SK-N-SH (cell line): ENCODE measurements at regions not wholly inside any gene's neighbourhood (a gene's known extent, or its start where the extent isn't known, plus 50 kb on each side); places are given as distances from the start of the nearest gene placed in this dataset.

Source experiments
- CTCF ChIA-PET: fragments of 300-600, 350-600 bp; formaldehyde crosslinking; extraction: SDS; loops from one replicate; lab custom pipeline; 2021; lab: Yijun Ruan, JAX
- POLR2A ChIA-PET: fragments of 350-600 bp; sonication (Branson Sonifier 250); formaldehyde crosslinking; extraction: SDS; loops from one replicate; lab custom pipeline; 2020; ENCODE audit warnings: antibody characterized with exemption, inconsistent platforms; lab: Yijun Ruan, JAX
- DNase-seq: peaks from one replicate; pipeline ENCODE4 v3.0.0; 2012
- H2AFZ ChIP-seq: fragments of 200-600 bp; sonication (generic); 2 replicates; pipeline ENCODE4 v1.8.1; 2016; ENCODE audit warnings: antibody characterized with exemption, mild to moderate bottlenecking, low read depth
- H3F3A ChIP-seq: fragments of 200-600 bp; sonication (generic); replicated peaks from 2 replicates; pipeline ENCODE3; 2016; ENCODE audit warnings: antibody characterized with exemption, mild to moderate bottlenecking; ENCODE audit not compliant: insufficient read depth
- H3K27ac ChIP-seq, 2 experiments: fragments of 200-500 bp in 1 of 2; fragments of 200-600 bp in 1 of 2; sonication (Bioruptor generic) in 1 of 2; sonication (generic), shearing (Covaris generic) in 1 of 2; 2 replicates each; pipeline versions ENCODE4 v1.5.1 to v1.6.1; 2014 to 2016; ENCODE audit warnings: low read depth in 2 of 2, inconsistent platforms in 1 of 2, low read length in 1 of 2, mild to moderate bottlenecking in 1 of 2, mixed read lengths in 1 of 2
- H3K27me3 ChIP-seq: fragments of 200-600 bp; sonication (generic), shearing (Covaris generic); 2 replicates; pipeline ENCODE4 v1.6.1; 2016; ENCODE audit warnings: mixed run types; ENCODE audit not compliant: insufficient read depth
- H3K36me3 ChIP-seq, 2 experiments: fragments of 200-500 bp in 1 of 2; fragments of 200-600 bp in 1 of 2; sonication (Bioruptor generic) in 1 of 2; sonication (generic) in 1 of 2; replicated peaks in 1 of 2; 2 replicates each; pipeline versions ENCODE3 to v1.5.1; 2014 to 2016; ENCODE audit warnings: low read length in 1 of 2, mild to moderate bottlenecking in 1 of 2; ENCODE audit not compliant: insufficient read depth in 2 of 2, control insufficient read depth in 1 of 2
- H3K4me1 ChIP-seq, 2 experiments: fragments of 200-500 bp in 1 of 2; fragments of 200-600 bp in 1 of 2; sonication (Bioruptor generic) in 1 of 2; sonication (generic), shearing (Covaris generic) in 1 of 2; 2 replicates each; pipeline versions ENCODE4 v1.5.1 to v1.6.1; 2014 to 2016; ENCODE audit warnings: low read depth in 1 of 2, low read length in 1 of 2, mixed run types in 1 of 2; ENCODE audit not compliant: insufficient read depth in 2 of 2, control insufficient read depth in 1 of 2
- H3K4me2 ChIP-seq: fragments of 200-600 bp; sonication (generic), shearing (Covaris generic); 2 replicates; pipeline ENCODE4 v1.6.1; 2017; ENCODE audit warnings: mixed run types
- H3K4me3 ChIP-seq, 2 experiments: fragments of 200-500 bp in 1 of 2; fragments of 200-600 bp in 1 of 2; sonication (Bioruptor generic) in 1 of 2; sonication (generic), shearing (Covaris generic) in 1 of 2; 2 replicates each; pipeline versions ENCODE4 v1.5.1 to v1.8.1; 2014 to 2016; ENCODE audit warnings: low read depth in 2 of 2, inconsistent platforms in 1 of 2, low read length in 1 of 2, mild to moderate bottlenecking in 1 of 2, mixed read lengths in 1 of 2, moderate library complexity in 1 of 2
- H3K79me2 ChIP-seq: fragments of 200-600 bp; sonication (generic); 2 replicates; pipeline ENCODE4 v1.8.1; 2017; ENCODE audit warnings: mild to moderate bottlenecking; ENCODE audit not compliant: insufficient read depth
- H3K9ac ChIP-seq: fragments of 200-600 bp; sonication (generic); 2 replicates; pipeline ENCODE4 v1.6.1; 2017; ENCODE audit warnings: mixed run types
- H3K9me2 ChIP-seq: fragments of 200-600 bp; sonication (generic); 2 replicates; pipeline ENCODE4 v1.6.1; 2017; ENCODE audit warnings: mixed run types
- H3K9me3 ChIP-seq: fragments of 200-600 bp; sonication (generic); 2 replicates; pipeline ENCODE4 v1.6.1; 2017; ENCODE audit warnings: mixed run types, mild to moderate bottlenecking, moderate library complexity
- H4K20me1 ChIP-seq: fragments of 200-600 bp; sonication (generic); 2 replicates; pipeline ENCODE4 v1.6.1; 2017; ENCODE audit warnings: mild to moderate bottlenecking, mixed run types; ENCODE audit not compliant: insufficient read depth
- CHD2 ChIP-seq: fragments of 150-350 bp; IDR thresholded peaks from 2 replicates; pipeline ENCODE4 v1.6.1; 2018; ENCODE audit warnings: low read length; ENCODE audit not compliant: partially characterized antibody
- ELF1 ChIP-seq: IDR thresholded peaks from 2 replicates; pipeline ENCODE4 v1.4.0; 2012
- EP300 ChIP-seq, 2 experiments: IDR thresholded peaks; 2 replicates each; pipeline versions ENCODE4 v1.4.0 to v1.6.1; 2012; ENCODE audit warnings: borderline replicate concordance in 1 of 2, low read depth in 1 of 2, low read length in 1 of 2
- FOSL2 ChIP-seq: IDR thresholded peaks from 2 replicates; pipeline ENCODE4 v1.4.0; 2012; ENCODE audit warnings: low read depth, mild to moderate bottlenecking, moderate library complexity, borderline replicate concordance
- FOXJ3 ChIP-seq: sonication (generic); formaldehyde crosslinking; IDR thresholded peaks from 2 replicates; pipeline ENCODE4 v1.5.1; 2020; ENCODE audit warnings: mild to moderate bottlenecking, missing genetic modification reagents
- MEF2A ChIP-seq: IDR thresholded peaks from 2 replicates; pipeline ENCODE4 v1.4.0; 2012; ENCODE audit warnings: low read depth, borderline replicate concordance
- MXI1 ChIP-seq: IDR thresholded peaks from 2 replicates; pipeline ENCODE4 v1.6.1; 2012; ENCODE audit warnings: mild to moderate bottlenecking, low read depth, low read length, improper control_type of control experiment
- NFIC ChIP-seq: IDR thresholded peaks from 2 replicates; pipeline ENCODE4 v1.4.0; 2012; ENCODE audit warnings: borderline replicate concordance
- POLR2AphosphoS5 ChIP-seq: IDR thresholded peaks from 2 replicates; pipeline ENCODE4 v1.6.1; 2012; ENCODE audit warnings: low read depth, low read length
- RAD21 ChIP-seq: IDR thresholded peaks from 2 replicates; pipeline ENCODE4 v1.6.1; 2012; ENCODE audit warnings: mild to moderate bottlenecking, low read length
- REST ChIP-seq: IDR thresholded peaks from 2 replicates; pipeline ENCODE4 v1.6.1; 2012; ENCODE audit warnings: mild to moderate bottlenecking, low read depth, low read length, moderate library complexity
- RFX5 ChIP-seq: IDR thresholded peaks from 2 replicates; pipeline ENCODE4 v1.6.1; 2012; ENCODE audit warnings: mild to moderate bottlenecking, improper control_type of control experiment, low read length
- RXRA ChIP-seq: IDR thresholded peaks from 2 replicates; pipeline ENCODE4 v1.4.0; 2012; ENCODE audit warnings: low read depth, mild to moderate bottlenecking, borderline replicate concordance
- SIN3A ChIP-seq: IDR thresholded peaks from 2 replicates; pipeline ENCODE4 v1.6.1; 2012; ENCODE audit warnings: low read depth, mild to moderate bottlenecking, low read length, moderate library complexity, borderline replicate concordance
- TEAD4 ChIP-seq: IDR thresholded peaks from 2 replicates; pipeline ENCODE4 v1.4.0; 2012; ENCODE audit warnings: mild to moderate bottlenecking, borderline replicate concordance; ENCODE audit not compliant: insufficient read depth
- USF2 ChIP-seq: fragments of 150-350 bp; IDR thresholded peaks from 2 replicates; pipeline ENCODE4 v1.6.1; 2017; ENCODE audit warnings: antibody characterized with exemption, low read length, low read depth, borderline replicate concordance
- ZBTB33 ChIP-seq: IDR thresholded peaks from 2 replicates; pipeline ENCODE4 v1.4.0; 2012; ENCODE audit warnings: low read depth, borderline replicate concordance
- WGBS: methylation state at CpG from one replicate; pipeline ENCODE4 v1.1.6; 2017; ENCODE audit warnings: low lambda C conversion rate; 5-methylcytosine and 5-hydroxymethylcytosine counted together

GRCh38 chr2:181152701-181153100 lies 172.3 kb downstream of the UBE2E3 start:
- H3K36me3 ChIP-seq: no peaks in the 10 kb centered on the region
- no peak overlapping the region for H3K4me2 ChIP-seq
- 70% methylated on average over 2 of the region's 2 CpGs for WGBS
- H3K9me2 ChIP-seq: no peaks in the 10 kb centered on the region
- H4K20me1 ChIP-seq: no peaks in the 10 kb centered on the region
- no peak overlapping the region for H3K27ac ChIP-seq
- no peaks in the 10 kb centered on the region for H3K79me2 ChIP-seq
- CTCF ChIA-PET: interaction anchor here (0.6 to 1.3 kb wide), 2 partner anchors 9 to 649 kb away, joined by 3 read pairs; no protein-coding TSS in a partner anchor
- H3K27me3 ChIP-seq: no peaks in the 10 kb centered on the region
- no peak for DNase-seq
- no peak overlapping the region for H3K9ac ChIP-seq
- H3K4me3 ChIP-seq: no peak overlapping the region
- TF ChIP-seq NFIC (no peak), POLR2AphosphoS5 (no peak), RAD21 (no peak), SIN3A (no peak), RXRA (no peak), FOXJ3 (no peak), ELF1 (no peak), EP300 (IDR thresholded peaks at IDR 0.05; ENCODE audit: borderline replicate concordance in 1 of 2, low read depth in 1 of 2, low read length in 1 of 2) (no peak), ZBTB33 (no peak), RFX5 (no peak), MEF2A (no peak), USF2 (no peak), TEAD4 (no peak), REST (no peak), FOSL2 (no peak), MXI1 (no peak), CHD2 (no peak)
- H2AFZ ChIP-seq: no peak overlapping the region
- POLR2A ChIA-PET: no interaction called here
- H3K9me3 ChIP-seq: no peaks in the 10 kb centered on the region
- no peaks in the 10 kb centered on the region; a peak in 1 of 4 replicates for H3K4me1 ChIP-seq
- no peaks in the 10 kb centered on the region for H3F3A ChIP-seq
